Stimulated activated CD8-positive, alpha-beta memory T cell treated with anti-CD3 and anti-CD28 coated beads, Interleukin-12 subunit alpha, Interleukin-12 subunit beta, amount 100 ng/mL, for 1 hour (primary cell): ENCODE measurements at regions not wholly inside any gene's neighbourhood (a gene's known extent, or its start where the extent isn't known, plus 50 kb on each side); places are given as distances from the start of the nearest gene placed in this dataset.

Source experiments
- DNase-seq: peaks from one replicate; pipeline ENCODE4 v3.0.0-alpha.2; 2020; ENCODE audit warnings: low read depth

DNA sequence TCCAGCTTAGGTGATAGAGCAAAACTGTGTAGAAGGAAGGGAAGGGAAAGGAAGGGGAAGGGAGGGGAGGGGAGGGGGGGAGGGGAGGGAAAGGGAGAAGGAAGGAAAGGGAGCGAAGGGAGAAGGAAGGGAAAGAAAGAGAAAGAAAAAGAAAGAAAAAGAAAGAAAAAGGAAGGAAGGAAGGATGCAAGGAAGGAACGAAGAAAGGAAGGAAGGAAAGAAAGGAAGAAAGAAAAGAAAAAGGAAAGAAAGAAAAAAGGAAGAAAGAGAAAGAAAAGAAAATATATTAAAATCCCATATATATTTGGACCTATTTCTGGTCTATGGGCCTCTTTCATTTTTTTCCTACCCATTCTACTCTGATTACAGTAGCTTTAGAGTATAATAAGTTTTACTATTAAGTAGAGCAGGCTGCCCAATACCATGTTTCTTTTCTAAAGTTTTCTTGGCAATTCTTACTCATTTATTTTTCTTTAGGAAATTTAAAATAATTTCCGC lies 229.1 kb downstream of the AUH start:
- no peak for DNase-seq

DNA sequence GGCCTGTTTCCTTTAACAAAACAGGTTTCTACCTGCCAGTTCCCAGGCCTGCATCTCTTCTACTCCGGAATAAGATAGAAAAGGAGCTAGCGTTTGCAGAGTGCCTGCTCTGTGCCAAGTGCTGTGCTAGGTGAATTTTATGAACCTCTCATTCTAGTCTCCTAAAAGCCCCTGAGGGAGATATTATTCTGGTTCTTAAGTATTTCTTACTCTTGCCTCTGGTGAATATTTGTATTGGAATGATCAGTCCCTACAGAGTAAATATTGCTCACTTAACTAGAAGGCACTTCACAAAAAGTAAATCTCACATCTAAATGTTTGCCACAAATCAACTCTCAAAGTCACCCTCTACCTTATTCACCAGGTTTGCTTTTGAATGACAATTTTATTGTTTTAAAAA lies 227.1 kb downstream of the AUH start:
- no peak for DNase-seq

DNA sequence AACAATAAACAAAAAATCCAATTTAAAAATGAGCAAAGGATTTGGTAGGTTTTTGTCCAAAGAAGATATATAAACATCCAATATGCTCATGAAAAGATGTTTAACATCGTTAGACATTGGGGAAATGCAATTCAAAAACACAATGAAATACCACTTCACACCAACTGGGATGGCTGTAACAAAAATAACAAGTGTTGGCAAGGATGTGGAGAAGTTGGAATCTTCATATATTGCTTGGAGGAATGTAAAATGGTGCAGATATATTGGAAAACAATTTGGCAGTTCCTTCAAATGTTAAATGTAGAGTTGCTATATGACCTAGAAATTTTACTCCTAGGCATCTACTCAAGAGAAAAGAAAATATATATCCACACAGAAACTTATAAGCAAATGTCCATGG lies 224.3 kb downstream of the AUH start:
- no peak for DNase-seq

GRCh38 chr9:91138760-91139159 lies 223.0 kb downstream of the AUH start:
- no peak for DNase-seq

DNA sequence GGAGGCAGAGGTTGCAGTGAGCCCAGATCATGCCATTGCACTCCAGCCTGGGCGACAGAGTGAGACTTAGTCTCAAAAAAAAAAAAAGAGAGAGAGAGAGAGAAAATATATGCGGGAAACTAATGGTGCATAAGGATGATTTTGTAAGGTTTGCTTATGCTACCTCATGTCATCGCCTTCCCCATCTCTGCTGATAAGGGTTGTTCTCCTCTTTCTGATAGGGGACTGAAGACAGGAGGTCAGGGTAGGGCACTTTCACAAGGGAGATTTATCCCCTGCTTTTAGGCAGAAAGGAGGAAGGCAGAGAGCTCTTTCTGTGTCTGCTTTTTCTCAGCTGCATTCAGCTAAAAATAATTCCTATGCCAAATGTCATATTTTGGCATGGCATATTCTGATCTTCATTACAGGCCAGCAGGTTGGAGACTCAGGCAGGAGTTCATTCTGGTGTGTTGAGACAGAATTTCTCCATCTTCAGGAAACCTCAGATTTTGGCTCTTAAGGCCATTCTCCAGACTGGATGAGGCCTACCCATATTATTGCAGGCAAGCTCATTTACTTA lies 220.2 kb downstream of the AUH start:
- DNase-seq, result no peak

GRCh38 chr9:91143162-91143561 lies 218.6 kb downstream of the AUH start:
- DNase-seq, result no peak

GRCh38 chr9:91143642-91144041 lies 218.1 kb downstream of the AUH start:
- no peak for DNase-seq

GRCh38 chr9:91144769-91145168 lies 216.9 kb downstream of the AUH start:
- no peak for DNase-seq

DNA sequence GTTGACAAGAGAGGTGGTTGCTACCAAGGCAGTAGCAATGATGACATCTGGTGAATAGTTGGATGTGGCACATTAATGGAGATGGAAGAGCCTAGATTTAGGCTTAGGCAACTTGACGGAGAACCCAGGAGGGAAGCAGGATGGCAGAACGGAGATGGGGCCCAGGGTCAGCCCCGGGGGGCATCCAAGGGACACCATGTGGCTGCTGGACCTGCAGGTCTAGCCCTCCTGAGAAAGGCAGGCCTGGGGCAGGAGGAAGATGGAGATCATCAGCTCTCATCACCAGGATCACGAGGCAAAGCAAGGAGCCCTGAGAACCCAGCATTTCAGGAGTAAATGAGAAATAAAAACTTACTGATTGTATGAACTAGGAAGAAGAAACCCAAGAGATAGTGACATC lies 216.2 kb downstream of the AUH start:
- DNase-seq, result no peak

GRCh38 chr9:91146391-91147019 lies 215.2 kb downstream of the AUH start:
- DNase-seq, result no peak

DNA sequence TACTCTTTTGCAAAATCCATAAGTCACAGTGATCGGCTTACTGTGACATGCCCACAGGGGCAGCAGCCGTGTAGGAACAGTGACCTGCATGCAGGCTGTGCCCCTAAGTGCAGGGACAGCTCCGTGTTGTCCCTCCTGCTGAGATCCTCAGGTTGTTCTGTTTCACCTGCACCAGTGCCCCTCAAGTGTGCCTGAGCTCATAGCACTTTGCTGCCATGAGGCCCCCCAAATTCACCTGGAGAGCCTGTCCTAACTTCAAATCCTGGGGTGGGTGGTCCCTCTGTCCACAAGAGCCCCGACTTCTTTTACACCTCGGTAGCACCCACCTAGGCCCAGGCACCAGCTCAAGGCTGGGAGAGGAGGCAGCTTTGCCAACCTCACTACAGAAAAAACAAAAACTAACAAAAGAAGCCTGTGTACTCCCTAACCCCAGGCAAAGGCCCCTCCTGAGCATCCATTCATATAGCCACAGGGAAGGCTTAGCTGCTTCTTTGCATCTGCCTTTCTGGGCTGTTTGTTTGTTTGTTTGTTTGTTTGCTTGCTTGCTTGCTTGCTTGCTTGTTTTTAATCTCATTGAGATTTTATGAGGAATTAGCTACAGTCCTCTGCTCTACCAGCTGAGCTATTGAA lies 214.5 kb downstream of the AUH start:
- DNase-seq, result no peak

GRCh38 chr9:91148306-91148705 lies 213.4 kb downstream of the AUH start:
- DNase-seq, result no peak

GRCh38 chr9:91150273-91150997 lies 211.3 kb downstream of the AUH start:
- no peak for DNase-seq

GRCh38 chr9:91150998-91151717 lies 210.6 kb downstream of the AUH start:
- no peak for DNase-seq

- no peak for DNase-seq
These were observed 210.0 kb downstream of the AUH start for GRCh38 chr9:91151718-91152095.

DNA sequence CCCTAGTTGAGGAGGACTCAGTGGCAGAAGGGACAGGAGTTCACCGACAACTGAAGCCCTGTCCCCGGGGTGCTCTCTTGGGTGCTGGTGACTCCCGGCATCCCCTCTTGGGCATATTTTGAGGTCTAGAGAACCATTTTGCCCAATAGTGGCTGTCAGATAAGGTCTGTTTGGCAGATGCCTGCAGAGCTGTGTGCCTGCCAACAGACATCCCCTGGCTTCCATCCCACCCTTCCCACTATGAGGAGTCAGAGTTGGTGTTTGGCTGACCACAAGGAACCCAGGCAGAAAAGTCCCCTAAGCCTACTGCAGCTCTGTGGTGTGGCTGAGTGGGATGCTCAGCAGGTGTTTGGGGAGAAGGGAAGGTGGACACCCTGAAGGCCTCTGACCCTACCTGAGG lies 207.0 kb downstream of the AUH start:
- DNase-seq, result no peak

GRCh38 chr9:91155181-91155580 lies 206.5 kb downstream of the AUH start:
- DNase-seq, result no peak

- no peak for DNase-seq
These were observed 205.9 kb downstream of the AUH start for GRCh38 chr9:91155746-91156376.

DNA sequence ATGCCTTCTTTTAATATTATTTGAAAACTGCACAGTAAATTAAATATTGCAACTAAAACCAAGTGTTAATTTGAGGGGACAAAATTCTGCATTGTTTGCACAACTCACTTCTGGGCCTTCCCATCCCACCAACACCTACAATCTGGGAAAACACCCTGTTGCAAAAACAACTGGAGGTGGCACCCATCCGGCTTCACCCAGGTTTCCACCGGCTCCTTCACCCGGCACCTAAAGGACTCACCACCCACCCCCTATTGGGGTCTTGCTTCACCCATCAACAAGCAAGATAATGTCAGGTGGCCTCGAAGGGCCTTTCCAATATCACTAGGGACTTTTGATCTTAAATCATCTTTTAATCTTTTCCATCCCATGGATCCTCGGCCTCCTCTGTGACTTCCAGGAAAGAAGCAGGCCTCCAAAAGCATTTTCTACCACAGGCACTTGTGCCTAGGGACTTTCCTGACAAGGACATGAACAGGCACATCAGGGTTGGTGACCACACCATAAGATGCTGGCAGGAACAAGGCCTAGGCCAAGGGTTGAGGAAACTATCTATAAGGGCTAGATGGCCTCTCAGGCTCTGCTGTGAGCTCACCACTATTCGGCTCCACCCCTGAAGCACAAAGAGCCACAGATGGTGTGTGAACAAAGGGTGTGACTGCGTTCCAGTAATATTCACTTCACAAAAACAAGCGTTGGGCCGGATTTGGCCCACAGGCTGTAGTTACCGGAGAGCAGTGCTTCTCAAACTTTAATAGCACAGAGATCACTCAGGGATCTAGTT lies 205.1 kb downstream of the AUH start:
- DNase-seq, result no peak

GRCh38 chr9:91157883-91158282 lies 203.8 kb downstream of the AUH start:
- DNase-seq, result no peak

DNA sequence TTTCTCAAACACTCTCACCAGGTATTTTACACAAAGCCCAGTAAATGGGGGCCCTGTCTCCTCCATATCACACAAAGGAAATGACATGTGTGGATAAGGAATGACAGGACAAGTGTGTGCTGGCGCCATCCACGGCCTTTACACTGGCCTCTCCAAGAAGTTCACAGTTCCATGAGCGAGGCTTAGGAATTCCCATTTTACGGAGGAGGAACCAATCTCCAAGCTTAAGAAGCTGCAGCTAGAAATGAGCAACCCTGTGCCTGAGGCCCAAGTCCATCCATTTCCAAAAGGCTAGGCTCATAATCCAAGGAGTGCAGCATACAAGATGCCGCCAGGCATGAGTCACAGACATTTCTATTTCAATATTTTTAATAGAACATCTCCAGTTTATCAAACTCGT lies 203.4 kb downstream of the AUH start:
- DNase-seq, result no peak
